ENCODE measurements at regions not wholly inside any gene's neighbourhood (a gene's known extent, or its start where the extent isn't known, plus 50 kb on each side); places are given as distances from the start of the nearest gene placed in this dataset.

DNA sequence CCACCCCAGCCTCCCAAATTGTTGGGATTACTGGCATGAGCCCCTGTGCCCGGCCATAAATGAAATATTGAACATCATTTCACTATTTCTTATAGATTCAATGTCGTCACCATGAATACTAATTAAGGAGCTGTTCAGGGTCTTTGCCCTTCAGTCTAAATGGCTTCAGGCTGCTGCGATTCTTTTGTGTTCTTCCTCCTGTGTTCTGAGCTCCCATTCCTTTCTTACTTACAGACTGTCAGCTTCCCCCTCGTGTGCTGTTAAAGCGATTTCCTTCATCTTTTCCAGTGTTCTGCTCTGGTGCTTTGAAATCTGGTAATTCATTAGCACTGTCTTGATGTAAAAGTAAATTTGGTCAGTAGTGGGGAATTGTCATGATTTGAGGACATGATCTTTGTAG lies 63.3 kb upstream of the PRDM1 start (continued):
- TF ChIP-seq, protein P1, sequence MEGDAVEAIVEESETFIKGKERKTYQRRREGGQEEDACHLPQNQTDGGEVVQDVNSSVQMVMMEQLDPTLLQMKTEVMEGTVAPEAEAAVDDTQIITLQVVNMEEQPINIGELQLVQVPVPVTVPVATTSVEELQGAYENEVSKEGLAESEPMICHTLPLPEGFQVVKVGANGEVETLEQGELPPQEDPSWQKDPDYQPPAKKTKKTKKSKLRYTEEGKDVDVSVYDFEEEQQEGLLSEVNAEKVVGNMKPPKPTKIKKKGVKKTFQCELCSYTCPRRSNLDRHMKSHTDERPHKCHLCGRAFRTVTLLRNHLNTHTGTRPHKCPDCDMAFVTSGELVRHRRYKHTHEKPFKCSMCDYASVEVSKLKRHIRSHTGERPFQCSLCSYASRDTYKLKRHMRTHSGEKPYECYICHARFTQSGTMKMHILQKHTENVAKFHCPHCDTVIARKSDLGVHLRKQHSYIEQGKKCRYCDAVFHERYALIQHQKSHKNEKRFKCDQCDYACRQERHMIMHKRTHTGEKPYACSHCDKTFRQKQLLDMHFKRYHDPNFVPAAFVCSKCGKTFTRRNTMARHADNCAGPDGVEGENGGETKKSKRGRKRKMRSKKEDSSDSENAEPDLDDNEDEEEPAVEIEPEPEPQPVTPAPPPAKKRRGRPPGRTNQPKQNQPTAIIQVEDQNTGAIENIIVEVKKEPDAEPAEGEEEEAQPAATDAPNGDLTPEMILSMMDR (conservative IDR thresholded peaks at IDR 0.05; ENCODE audit: low read depth in 2 of 2) = no peak

DNA sequence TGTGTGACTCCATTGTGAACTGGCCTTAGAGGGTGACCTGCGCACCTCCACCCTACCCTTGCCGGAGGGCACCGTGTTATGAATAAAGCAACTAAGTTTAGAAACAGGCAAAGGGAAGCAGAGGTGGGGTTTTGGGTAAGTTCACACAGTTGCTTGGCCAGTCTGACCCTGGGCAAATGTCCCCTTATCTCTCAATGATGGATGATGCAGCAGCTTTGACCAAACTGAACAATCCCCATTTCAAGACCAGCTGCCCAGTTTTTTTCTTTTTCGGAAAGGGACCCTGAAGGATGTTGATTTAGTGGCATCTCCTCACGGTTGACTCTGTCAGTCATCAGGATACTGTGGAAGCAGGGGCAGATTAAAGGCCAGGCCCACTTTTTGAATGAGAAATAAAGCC lies 68.7 kb upstream of the PRDM1 start:
- no peak for ATAC-seq
- DNase-seq (ENCODE audit: low spot score) = no peak
- peak overlapping the region; percentile 53; the same call in 1 of the 2 replicates for H2AFZ ChIP-seq
- H3K27ac Mint-ChIP-seq = no peak overlapping the region
- no peak overlapping the region for H3K4me2 ChIP-seq
- no peaks in the 10 kb centered on the region for H3K9me3 Mint-ChIP-seq
- H3K79me2 ChIP-seq (replicated peaks; ENCODE audit: insufficient read depth) = no peaks in the 10 kb centered on the region
- no peaks in the 10 kb centered on the region for H4K20me1 ChIP-seq (replicated peaks; ENCODE audit: insufficient read depth)
- no peaks in the 10 kb centered on the region for H3K36me3 Mint-ChIP-seq (ENCODE audit: low read depth)
- H3K4me3 Mint-ChIP-seq = no peak overlapping the region
- H3K27me3 ChIP-seq (ENCODE audit: insufficient read depth) = no peaks in the 10 kb centered on the region
- no peak overlapping the region for H3K4me3 ChIP-seq
- peaks cover 6% of the 10 kb centered on the region for H3K27me3 Mint-ChIP-seq (ENCODE audit: insufficient read depth, low read depth, poor library complexity)
- H3K27ac ChIP-seq (ENCODE audit: low read depth) = no peak overlapping the region
- H3K36me3 ChIP-seq (ENCODE audit: insufficient read depth) = no peaks in the 10 kb centered on the region
- peaks cover 13% of the 10 kb centered on the region for H3K4me1 ChIP-seq (ENCODE audit: insufficient read depth)
- H3K4me1 Mint-ChIP-seq = peaks cover 14% of the 10 kb centered on the region
- no peaks in the 10 kb centered on the region for H3K9me2 ChIP-seq (ENCODE audit: insufficient read depth)
- no peaks in the 10 kb centered on the region for H3F3A ChIP-seq (replicated peaks; ENCODE audit: low read depth)
- no peak for TF ChIP-seq NANOG (IDR thresholded peaks at IDR 0.05; ENCODE audit: borderline replicate concordance)
- TF ChIP-seq, protein P1 (conservative IDR thresholded peaks at IDR 0.05; ENCODE audit: low read depth in 2 of 2) = no peak
- no peak for TF ChIP-seq EZH2phosphoT487 (IDR thresholded peaks at IDR 0.05; ENCODE audit: unreplicated experiment)
- no peak for TF ChIP-seq CREB1 (CRISPR knock-in tag; IDR thresholded peaks at IDR 0.05; ENCODE audit: low read depth)
- TF ChIP-seq JUNB (IDR thresholded peaks at IDR 0.05; ENCODE audit: unreplicated experiment) = no peak
- no peak for TF ChIP-seq STAT1 (IDR thresholded peaks at IDR 0.05; ENCODE audit: unreplicated experiment)
- TF ChIP-seq ZNF331 (CRISPR knock-in tag; IDR thresholded peaks at IDR 0.05; ENCODE audit: low read depth) = no peak
- no peak for TF ChIP-seq EZH2 (IDR thresholded peaks at IDR 0.05; ENCODE audit: low read depth, unreplicated experiment)
- no peak for TF ChIP-seq ZNF114 (CRISPR knock-in tag; IDR thresholded peaks at IDR 0.05)
- TF ChIP-seq, protein P2, sequence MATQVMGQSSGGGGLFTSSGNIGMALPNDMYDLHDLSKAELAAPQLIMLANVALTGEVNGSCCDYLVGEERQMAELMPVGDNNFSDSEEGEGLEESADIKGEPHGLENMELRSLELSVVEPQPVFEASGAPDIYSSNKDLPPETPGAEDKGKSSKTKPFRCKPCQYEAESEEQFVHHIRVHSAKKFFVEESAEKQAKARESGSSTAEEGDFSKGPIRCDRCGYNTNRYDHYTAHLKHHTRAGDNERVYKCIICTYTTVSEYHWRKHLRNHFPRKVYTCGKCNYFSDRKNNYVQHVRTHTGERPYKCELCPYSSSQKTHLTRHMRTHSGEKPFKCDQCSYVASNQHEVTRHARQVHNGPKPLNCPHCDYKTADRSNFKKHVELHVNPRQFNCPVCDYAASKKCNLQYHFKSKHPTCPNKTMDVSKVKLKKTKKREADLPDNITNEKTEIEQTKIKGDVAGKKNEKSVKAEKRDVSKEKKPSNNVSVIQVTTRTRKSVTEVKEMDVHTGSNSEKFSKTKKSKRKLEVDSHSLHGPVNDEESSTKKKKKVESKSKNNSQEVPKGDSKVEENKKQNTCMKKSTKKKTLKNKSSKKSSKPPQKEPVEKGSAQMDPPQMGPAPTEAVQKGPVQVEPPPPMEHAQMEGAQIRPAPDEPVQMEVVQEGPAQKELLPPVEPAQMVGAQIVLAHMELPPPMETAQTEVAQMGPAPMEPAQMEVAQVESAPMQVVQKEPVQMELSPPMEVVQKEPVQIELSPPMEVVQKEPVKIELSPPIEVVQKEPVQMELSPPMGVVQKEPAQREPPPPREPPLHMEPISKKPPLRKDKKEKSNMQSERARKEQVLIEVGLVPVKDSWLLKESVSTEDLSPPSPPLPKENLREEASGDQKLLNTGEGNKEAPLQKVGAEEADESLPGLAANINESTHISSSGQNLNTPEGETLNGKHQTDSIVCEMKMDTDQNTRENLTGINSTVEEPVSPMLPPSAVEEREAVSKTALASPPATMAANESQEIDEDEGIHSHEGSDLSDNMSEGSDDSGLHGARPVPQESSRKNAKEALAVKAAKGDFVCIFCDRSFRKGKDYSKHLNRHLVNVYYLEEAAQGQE (IDR thresholded peaks at IDR 0.05; ENCODE audit: unreplicated experiment) = no peak
- TF ChIP-seq, protein P3, sequence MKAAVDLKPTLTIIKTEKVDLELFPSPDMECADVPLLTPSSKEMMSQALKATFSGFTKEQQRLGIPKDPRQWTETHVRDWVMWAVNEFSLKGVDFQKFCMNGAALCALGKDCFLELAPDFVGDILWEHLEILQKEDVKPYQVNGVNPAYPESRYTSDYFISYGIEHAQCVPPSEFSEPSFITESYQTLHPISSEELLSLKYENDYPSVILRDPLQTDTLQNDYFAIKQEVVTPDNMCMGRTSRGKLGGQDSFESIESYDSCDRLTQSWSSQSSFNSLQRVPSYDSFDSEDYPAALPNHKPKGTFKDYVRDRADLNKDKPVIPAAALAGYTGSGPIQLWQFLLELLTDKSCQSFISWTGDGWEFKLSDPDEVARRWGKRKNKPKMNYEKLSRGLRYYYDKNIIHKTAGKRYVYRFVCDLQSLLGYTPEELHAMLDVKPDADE (IDR thresholded peaks at IDR 0.05) = no peak
- TF ChIP-seq POLR2AphosphoS5 (IDR thresholded peaks at IDR 0.05; ENCODE audit: low read depth) = no peak
